ACC112 (cell line): ENCODE measurements at regions not wholly inside any gene's neighbourhood (a gene's known extent, or its start where the extent isn't known, plus 50 kb on each side); places are given as distances from the start of the nearest gene placed in this dataset.

Experiments used
- H2AFZ ChIP-seq: fragments of 200-600 bp; sonication (generic); one replicate; pipeline ENCODE4 v1.6.0; 2017; ENCODE audit warnings: antibody characterized with exemption, low read length; ENCODE audit not compliant: unreplicated experiment
- H3K27ac ChIP-seq: fragments of 200-600 bp; sonication (generic); 2 replicates; pipeline ENCODE4 v1.5.1; 2014; ENCODE audit warnings: low read depth, mild to moderate bottlenecking, antibody characterized with exemption, low read length, moderate library complexity
- H3K27me3 ChIP-seq: fragments of 200-600 bp; sonication (generic); 2 replicates; pipeline ENCODE4 v1.6.1; 2014; ENCODE audit warnings: mild to moderate bottlenecking, antibody characterized with exemption, low read length, moderate library complexity, mixed read lengths; ENCODE audit not compliant: insufficient read depth
- H3K36me3 ChIP-seq: fragments of 200-600 bp; sonication (generic); 2 replicates; pipeline ENCODE4 v1.6.1; 2016; ENCODE audit warnings: mild to moderate bottlenecking, antibody characterized with exemption, low read length, moderate library complexity, mixed read lengths; ENCODE audit not compliant: insufficient read depth
- H3K4me1 ChIP-seq: fragments of 200-600 bp; sonication (generic); one replicate; pipeline ENCODE4 v1.6.1; 2016; ENCODE audit warnings: low read length, mixed read lengths; ENCODE audit not compliant: insufficient read depth, unreplicated experiment, control insufficient read depth
- H3K4me3 ChIP-seq: fragments of 200-600 bp; sonication (generic); 2 replicates; pipeline ENCODE4 v1.5.1; 2014; ENCODE audit warnings: mild to moderate bottlenecking, low read depth, low read length
- H3K79me2 ChIP-seq: fragments of 200-600 bp; sonication (generic); one replicate; pipeline ENCODE4 v1.6.0; 2016; ENCODE audit warnings: low read length; ENCODE audit not compliant: control insufficient read depth, unreplicated experiment, insufficient read depth

GRCh38 chr18:55999641-56000040 lies 411.6 kb upstream of the TCF4 start:
- Histone ChIP-seq H3K36me3 (no peaks in the 10 kb centered on the region), H2AFZ (no peak overlapping the region), H3K4me3 (no peak overlapping the region), H3K27ac (no peak overlapping the region), H3K4me1 (peaks cover 3% of the 10 kb centered on the region), H3K79me2 (no peaks in the 10 kb centered on the region), H3K27me3 (no peaks in the 10 kb centered on the region)

- Histone ChIP-seq H3K36me3 (no peaks in the 10 kb centered on the region), H3K79me2 (no peaks in the 10 kb centered on the region), H2AFZ (no peak overlapping the region), H3K27ac (no peak overlapping the region), H3K4me3 (0 out of 2 replicates have a peak overlapping the region, but pooled peaks have one; percentile 64), H3K27me3 (no peaks in the 10 kb centered on the region), H3K4me1 (peaks cover 3% of the 10 kb centered on the region)
Observed at GRCh38 chr18:55998801-55999385, 410.9 kb upstream of the TCF4 start.

GRCh38 chr18:55998071-55998522 lies 410.1 kb upstream of the TCF4 start:
- H3K36me3 ChIP-seq, result no peaks in the 10 kb centered on the region
- peaks cover 3% of the 10 kb centered on the region for H3K4me1 ChIP-seq
- H3K4me3 ChIP-seq, result peak overlapping the region; percentile 64
- H3K27ac ChIP-seq, result no peak overlapping the region
- H3K27me3 ChIP-seq, result no peaks in the 10 kb centered on the region
- H2AFZ ChIP-seq, result peak overlapping the region; percentile 46
- H3K79me2 ChIP-seq, result no peaks in the 10 kb centered on the region

GRCh38 chr18:55997151-55997561 lies 409.2 kb upstream of the TCF4 start:
- peaks cover 3% of the 10 kb centered on the region for H3K4me1 ChIP-seq
- no peaks in the 10 kb centered on the region for H3K79me2 ChIP-seq
- H2AFZ ChIP-seq, result no peak overlapping the region
- no peaks in the 10 kb centered on the region for H3K27me3 ChIP-seq
- H3K36me3 ChIP-seq, result no peaks in the 10 kb centered on the region
- no peak overlapping the region for H3K27ac ChIP-seq
- no peak overlapping the region for H3K4me3 ChIP-seq

GRCh38 chr18:55996717-55997116 lies 408.7 kb upstream of the TCF4 start:
- Histone ChIP-seq H3K27ac (no peak overlapping the region), H3K4me3 (no peak overlapping the region), H2AFZ (no peak overlapping the region), H3K36me3 (no peaks in the 10 kb centered on the region), H3K4me1 (peaks cover 3% of the 10 kb centered on the region), H3K27me3 (no peaks in the 10 kb centered on the region), H3K79me2 (no peaks in the 10 kb centered on the region)

GRCh38 chr18:55990186-55990585 lies 402.2 kb upstream of the TCF4 start:
- H3K4me3 ChIP-seq, result no peak overlapping the region
- no peak overlapping the region for H3K27ac ChIP-seq
- H3K36me3 ChIP-seq, result no peaks in the 10 kb centered on the region
- H3K79me2 ChIP-seq, result no peaks in the 10 kb centered on the region
- H3K27me3 ChIP-seq, result no peaks in the 10 kb centered on the region
- no peak overlapping the region for H2AFZ ChIP-seq
- H3K4me1 ChIP-seq, result no peaks in the 10 kb centered on the region

- Histone ChIP-seq H2AFZ (no peak overlapping the region), H3K4me1 (no peaks in the 10 kb centered on the region), H3K36me3 (no peaks in the 10 kb centered on the region), H3K27ac (no peak overlapping the region), H3K4me3 (no peak overlapping the region), H3K27me3 (no peaks in the 10 kb centered on the region), H3K79me2 (no peaks in the 10 kb centered on the region)
Observed at GRCh38 chr18:55988537-55988936, 400.5 kb upstream of the TCF4 start.

- H2AFZ ChIP-seq, result no peak overlapping the region
- H3K27me3 ChIP-seq, result no peaks in the 10 kb centered on the region
- no peaks in the 10 kb centered on the region for H3K79me2 ChIP-seq
- no peak overlapping the region for H3K4me3 ChIP-seq
- H3K36me3 ChIP-seq, result no peaks in the 10 kb centered on the region
- H3K4me1 ChIP-seq, result no peaks in the 10 kb centered on the region
- no peak overlapping the region for H3K27ac ChIP-seq
Observed at GRCh38 chr18:55983433-55983832, 395.4 kb upstream of the TCF4 start.

GRCh38 chr18:55982992-55983391 lies 395.0 kb upstream of the TCF4 start:
- H2AFZ ChIP-seq, result no peak overlapping the region
- no peak overlapping the region for H3K27ac ChIP-seq

GRCh38 chr18:55981712-55982475 lies 393.9 kb upstream of the TCF4 start:
- Histone ChIP-seq H3K4me1 (no peaks in the 10 kb centered on the region), H3K4me3 (peak overlapping the region; percentile 70), H3K36me3 (no peaks in the 10 kb centered on the region), H3K79me2 (no peaks in the 10 kb centered on the region), H3K27ac (peak overlapping the region; percentile 38), H3K27me3 (no peaks in the 10 kb centered on the region), H2AFZ (peak overlapping the region; percentile 58)

More at GRCh38 chr18:55982992-55983391, 395.0 kb upstream of the TCF4 start:
- H3K27me3 ChIP-seq, result no peaks in the 10 kb centered on the region
- no peaks in the 10 kb centered on the region for H3K4me1 ChIP-seq
- no peaks in the 10 kb centered on the region for H3K36me3 ChIP-seq
- no peaks in the 10 kb centered on the region for H3K79me2 ChIP-seq
- H3K4me3 ChIP-seq, result no peak overlapping the region

GRCh38 chr18:55974521-55974920 lies 386.5 kb upstream of the TCF4 start:
- no peaks in the 10 kb centered on the region for H3K36me3 ChIP-seq
- no peak overlapping the region for H2AFZ ChIP-seq
- no peaks in the 10 kb centered on the region for H3K79me2 ChIP-seq
- H3K27ac ChIP-seq, result no peak overlapping the region
- no peaks in the 10 kb centered on the region for H3K27me3 ChIP-seq
- H3K4me1 ChIP-seq, result no peaks in the 10 kb centered on the region
- H3K4me3 ChIP-seq, result no peak overlapping the region
